Head of caudate nucleus (tissue), 42 donors: ENCODE measurements at regions not wholly inside any gene's neighbourhood (a gene's known extent, or its start where the extent isn't known, plus 50 kb on each side); places are given as distances from the start of the nearest gene placed in this dataset.
"Not testable (repeated sequence)": the region's sequence is repeated elsewhere in the genome, so short reads cannot be mapped to it uniquely, and the experiment has no call there.

ENCODE experiments used
- DNase-seq, 42 donors: peaks; one replicate each; pipeline versions ENCODE4 v3.0.0 to v3.0.0-alpha.2; 2020 to 2021; ENCODE audit warnings: mixed read lengths in 7 of 42
- intact Hi-C: fragments of 100-400 bp; cut with DNase I; formaldehyde crosslinking; loops from one replicate; pipeline ENCODE4 v1.15.0; 2022

DNA sequence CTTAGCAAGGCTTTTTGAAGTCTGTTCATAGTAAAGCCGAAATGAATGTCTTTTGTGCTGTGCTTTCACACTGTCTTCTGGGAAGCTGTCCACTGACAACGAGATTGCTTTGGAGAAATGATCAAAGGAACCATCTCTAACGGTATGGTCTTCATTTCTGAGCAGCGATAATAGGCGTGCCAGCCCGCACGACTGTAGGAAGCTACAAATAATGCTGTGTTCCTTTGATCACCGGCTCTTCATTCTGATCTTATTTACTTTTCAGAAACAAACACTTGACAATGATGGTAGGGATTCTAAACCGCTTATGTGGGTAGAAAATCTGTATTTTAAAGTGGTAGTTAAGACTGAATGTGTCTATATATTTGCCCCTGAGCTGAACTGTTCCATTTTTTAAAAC is 306.6 kb upstream of the EXOC2 start:
- DNase-seq, result no peak
- intact Hi-C loops, result no loop called here

DNA sequence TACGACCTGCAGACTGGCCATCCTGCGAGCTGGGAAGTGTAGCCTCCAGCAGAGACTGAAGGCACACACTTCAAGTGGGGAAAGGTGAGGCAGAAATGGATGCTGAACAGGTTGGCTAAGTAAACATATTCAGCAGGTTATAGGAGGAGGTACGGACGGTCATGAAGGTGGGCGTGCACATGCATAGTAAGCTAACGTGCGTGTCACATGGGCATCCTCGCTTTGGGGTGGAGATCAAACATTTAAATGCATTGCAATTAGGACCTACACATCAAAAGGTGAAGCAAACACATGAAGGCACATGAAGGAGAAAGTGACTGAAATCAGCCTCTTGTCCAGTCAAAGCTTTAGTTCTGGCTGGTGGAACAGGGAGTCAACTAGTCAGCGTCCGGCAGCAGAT is 305.6 kb upstream of the EXOC2 start:
- DNase-seq, result no peak
- intact Hi-C loops, result no loop called here

DNA sequence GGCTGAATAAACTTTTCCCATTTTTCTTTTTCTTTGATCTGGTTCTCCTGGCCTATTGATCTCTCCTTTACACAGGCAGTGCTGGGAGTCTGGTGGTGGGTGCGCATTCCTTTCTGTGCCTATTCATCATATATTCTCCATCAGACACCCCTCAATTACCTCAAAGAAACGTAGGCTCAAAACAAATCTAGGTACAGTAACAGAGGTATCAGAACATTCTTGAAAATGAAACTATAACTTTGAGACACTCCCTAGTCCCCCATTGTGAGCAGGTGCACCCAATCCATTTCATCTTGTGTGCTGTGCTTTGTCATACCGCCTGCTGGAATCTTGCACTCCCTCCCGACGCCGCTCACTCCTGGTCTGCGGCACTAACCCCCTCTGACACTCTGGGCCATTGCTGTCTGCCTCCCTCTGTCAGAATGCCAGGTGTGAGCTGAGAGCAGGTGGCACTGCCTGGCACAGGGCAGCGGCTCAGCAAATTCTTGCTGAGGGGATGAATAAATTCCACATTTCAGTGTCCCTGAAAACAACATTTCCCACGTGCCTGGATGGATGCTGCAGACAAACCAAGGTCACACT is 303.4 kb upstream of the EXOC2 start:
- intact Hi-C loops, result no loop called here
- DNase-seq, result no peak

DNA sequence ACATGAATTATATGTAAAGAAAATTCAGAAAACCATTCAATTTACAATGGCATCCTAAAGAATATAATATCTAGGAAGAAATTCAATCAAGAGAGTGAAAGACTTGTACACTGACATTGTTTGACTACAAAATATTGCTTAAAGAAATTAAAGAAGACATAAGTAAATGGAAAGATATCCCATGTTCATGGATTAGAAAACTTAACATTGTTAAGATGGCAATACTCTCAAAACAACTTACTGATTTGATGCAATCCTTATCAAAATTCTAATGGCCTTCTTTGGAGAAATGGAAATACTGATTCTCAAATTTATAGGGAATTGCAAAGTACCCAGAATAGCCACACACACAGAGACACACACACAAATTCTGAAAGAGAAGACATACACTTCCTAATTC is 298.3 kb upstream of the EXOC2 start:
- intact Hi-C loops, result no loop called here
- DNase-seq, result no peak

DNA sequence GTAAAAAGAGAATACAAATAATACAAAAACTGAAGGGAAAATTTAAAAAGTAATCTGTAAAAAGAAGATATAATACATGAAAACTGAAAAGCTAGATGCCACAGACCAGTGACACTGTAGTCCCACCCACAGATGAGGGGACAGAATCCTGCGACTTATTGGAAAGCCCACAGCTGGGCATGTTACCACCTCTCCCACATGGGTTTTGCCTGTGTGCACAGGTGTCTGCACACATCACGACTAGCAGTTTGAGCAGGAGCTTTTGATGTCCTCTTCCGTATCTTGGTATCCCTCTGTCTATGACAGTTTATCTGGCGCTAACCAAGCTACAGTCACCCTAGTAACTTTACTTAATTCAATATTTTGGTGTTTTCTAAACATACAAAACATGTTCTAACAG is 291.1 kb upstream of the EXOC2 start:
- intact Hi-C loops, result no loop called here
- DNase-seq, result no peak

DNA sequence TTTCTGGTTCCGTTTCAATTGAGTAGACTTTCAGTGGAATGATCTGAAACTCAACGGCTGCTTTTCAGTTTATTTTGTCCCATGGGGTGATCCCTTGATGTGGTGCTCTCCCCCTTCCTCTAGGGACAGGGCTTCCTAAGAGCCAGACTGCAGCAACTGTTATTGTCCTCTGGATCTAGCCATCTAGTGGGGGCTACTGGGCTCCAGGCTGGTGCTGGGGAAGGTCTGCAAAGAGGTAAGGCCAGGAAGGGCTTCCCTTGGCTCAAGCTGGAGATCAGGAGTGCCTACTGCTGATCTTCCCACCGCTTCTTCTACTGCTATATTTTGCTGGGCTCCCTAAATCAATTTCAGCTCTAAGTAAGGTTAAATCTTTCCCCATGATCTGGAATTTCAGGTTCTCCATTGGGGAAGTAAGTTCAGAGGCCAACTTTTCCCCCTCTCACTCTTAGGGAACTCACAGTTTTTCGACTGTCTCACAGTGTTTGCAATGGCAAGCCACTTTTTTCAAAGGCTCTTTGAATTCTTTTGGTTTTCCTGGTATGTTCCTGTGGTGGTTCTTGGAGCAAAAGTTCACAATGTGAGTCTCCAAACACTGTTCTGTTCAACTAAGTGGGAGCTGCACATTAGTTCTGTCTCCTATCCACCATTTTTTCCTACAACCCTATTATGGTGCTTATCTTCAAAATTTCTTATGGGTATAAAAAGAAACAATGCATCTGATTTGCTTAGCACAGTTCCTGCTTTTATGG is 286.2 kb upstream of the EXOC2 start:
- intact Hi-C loops, result no loop called here
- DNase-seq, result no peak

DNA sequence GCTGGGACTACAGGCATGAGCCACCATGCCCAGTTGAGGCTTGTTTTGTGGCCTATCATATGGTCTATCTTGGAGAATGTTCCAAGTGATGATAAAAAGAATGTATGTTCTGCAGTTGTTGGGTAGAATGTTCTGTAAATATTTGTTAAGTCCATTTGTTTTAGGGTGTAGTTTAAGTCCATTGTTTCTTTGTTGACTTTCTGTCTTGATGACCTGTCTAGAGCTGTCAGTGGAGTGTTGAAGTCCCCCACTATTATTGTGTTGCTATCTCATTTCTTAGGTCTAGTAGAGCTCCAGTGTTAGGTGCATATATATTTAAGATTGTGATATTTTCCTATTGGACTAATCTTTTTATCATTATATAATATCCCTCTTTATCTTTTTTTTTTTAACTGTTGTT is 284.3 kb upstream of the EXOC2 start:
- intact Hi-C loops, DNase-seq: not testable (repeated sequence)

DNA sequence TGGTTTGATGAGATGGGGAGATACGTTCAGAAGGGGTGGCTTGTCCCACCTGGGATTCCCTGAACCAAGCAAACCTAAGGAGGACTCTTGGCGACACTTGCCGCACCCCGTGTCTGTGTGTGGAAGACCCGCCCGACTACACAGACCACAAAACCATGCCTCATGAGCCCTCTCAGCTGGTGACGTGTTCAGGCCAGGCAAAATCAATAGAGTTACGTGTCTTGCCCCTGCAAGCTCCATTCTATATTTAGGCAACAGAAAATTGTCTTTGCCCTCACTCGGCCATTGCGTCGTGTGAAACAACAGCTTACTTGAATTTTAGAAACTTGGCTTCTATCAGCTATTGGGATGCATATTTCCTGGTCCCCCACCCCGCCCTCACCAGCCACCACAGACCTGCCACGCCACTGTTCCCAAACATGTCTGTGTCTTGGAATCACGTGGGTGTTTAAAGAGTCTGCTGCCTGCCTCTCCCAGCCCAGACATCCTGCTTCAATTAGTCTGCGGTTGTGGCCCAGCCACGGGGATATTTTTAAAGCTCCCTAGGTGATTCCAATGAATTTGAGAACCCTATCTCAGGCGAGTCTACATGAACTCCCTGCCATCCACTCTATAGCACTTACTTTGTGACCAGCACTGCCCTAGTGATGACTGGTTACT is 279.2 kb upstream of the EXOC2 start:
- intact Hi-C loops, result no loop called here
- DNase-seq, result no peak

DNA sequence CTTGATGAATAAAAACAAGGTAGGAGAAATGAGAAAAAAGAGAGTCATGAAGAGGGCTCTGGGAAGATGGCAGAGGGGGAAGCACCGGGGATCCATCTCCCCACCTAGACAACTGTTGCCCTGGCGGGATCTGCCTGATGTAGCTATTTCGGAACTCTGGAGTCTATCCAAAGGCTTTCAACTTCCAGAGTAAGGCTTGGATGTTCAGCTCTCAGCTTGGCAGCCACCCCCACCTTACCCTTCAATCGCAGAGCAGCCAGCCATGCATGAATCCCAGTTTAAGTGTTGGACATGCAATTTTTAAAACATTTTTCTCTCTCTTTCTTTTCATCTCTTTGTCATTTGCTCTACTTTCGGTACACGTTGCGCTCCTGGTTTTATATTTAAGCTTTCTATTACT is 275.9 kb upstream of the EXOC2 start:
- peak in 8 of 42 donors; percentile 3 to 28 (median 20) for DNase-seq
- intact Hi-C loops, result no loop called here

DNA sequence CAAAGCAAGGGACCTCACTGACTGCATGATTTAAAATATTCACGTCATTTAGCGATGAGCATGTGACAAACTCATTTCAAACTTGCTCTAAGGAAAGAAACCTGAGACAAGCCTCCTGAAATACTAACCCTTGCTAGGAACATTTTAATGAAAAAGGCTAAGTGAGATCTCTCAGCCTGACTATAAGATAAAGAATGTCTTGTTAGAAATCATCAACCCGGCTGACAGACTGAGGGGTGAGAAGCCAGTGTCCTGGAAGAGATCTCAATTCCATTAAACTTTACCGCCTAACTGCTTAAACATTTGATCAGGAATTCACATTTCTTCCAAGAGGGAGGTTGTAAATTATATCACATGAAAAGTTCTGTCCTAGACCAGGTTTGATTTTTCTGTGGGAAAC is 274.8 kb upstream of the EXOC2 start:
- DNase-seq, result no peak

DNA sequence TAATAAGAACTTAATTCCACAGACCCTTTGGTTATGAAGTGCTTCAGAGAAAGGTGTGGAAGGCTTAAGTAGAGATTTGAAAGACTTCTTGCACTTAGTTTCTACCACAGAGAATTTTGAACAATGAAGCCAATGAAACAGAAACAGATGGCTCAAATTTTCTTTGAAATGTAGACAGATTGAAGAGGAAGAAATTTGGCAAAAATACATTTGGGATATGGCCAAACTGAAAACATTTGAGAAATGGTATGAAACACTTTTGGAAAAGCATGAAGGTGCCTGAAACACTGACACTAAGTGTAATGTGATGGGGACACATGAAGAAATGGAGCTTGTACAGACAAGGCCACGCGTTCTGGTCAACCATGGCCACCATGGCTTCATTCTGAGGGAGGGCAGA is 272.4 kb upstream of the EXOC2 start:
- intact Hi-C loops, result no loop called here
- no peak for DNase-seq

More for the DNA sequence above, 274.8 kb upstream of the EXOC2 start:
- intact Hi-C loops, result no loop called here

DNA sequence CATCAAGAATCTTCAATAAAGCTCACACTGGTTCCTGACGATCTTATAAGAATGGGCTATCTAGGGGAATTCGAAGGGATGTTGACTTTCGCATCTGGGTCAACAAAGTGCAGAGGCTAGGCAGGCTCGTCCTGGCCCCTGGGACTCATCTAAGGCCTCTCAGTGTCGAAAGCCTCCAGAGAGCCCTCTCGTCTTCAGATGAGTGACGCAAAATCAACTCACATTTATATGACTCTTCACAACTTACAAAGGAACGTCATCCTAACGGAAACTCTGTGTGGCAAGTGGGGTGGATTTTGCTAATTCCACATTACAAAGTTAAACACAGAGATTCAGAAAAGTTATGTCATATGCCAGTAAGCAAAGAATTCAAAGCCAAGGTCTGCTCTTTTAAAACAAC is 270.5 kb upstream of the EXOC2 start:
- intact Hi-C loops, result no loop called here
- DNase-seq, result no peak

DNA sequence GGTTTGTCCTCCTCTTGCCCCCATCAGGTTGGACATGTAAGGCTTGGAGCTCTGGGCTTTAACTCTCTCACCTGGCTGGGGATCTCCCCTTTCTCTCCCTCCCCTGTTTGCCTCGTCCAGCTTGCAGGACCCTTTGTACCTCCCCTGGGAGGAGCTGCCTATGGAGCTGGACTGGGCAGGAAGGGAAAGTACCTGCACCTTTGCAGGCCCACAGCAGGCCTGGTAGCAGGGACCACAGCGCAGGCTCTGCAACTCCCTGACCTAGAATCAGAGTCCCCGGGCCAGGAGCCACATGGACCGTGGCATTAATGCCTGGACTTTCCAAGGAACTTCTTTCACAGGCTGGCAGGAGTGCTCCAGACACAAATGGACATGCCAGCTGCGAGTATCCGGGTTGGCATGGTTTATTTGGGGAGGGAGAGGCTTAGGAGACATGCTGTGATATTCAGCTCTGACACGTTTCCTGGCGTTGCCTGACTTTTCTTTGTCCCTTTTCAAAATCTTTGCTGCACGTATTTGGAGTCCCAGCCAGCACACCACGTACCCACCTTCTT is 268.5 kb upstream of the EXOC2 start:
- intact Hi-C loops, result no loop called here
- peak in 3 of 42 donors; percentile 11 to 16 (median 15) for DNase-seq

DNA sequence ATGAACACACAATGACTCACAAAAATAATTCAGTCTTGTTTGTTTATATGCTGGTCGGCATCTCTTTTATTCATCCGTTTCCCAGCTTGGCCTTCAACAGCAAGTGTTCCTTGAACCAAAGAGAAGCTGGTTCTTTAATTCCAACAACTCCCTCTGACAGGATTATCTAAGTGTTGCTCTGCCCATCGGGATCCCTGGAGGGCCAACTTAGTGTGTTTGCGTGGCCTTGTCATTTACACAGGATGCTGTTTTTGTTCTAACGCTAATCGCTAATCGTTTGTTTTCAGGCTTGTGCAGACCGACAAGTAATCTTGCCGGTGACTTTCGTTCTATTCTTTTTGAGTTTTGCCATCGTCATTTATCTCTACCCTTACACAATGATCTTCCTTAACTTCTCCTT is 267.4 kb upstream of the EXOC2 start:
- no peak for DNase-seq
- intact Hi-C loops, result no loop called here

DNA sequence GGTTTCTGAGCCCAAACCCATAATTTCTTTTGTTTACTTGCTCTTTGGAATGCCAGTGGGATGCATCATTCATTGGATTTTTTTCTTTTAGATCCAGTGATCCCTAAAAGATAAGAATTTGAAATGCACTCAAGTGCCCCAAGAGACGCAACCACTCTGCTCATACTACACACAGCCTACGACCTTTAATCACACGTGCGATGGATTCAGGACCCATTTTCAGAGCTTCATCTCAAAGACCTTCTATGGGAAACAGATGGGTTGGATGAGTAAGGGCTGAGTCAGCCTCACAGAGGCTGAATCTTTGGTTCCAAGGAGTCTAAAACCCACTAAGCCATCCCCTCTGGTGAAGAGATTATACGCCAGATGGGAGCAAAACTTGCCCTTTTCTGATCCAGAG is 265.5 kb upstream of the EXOC2 start:
- DNase-seq, result no peak
- intact Hi-C loops, result no loop called here

DNA sequence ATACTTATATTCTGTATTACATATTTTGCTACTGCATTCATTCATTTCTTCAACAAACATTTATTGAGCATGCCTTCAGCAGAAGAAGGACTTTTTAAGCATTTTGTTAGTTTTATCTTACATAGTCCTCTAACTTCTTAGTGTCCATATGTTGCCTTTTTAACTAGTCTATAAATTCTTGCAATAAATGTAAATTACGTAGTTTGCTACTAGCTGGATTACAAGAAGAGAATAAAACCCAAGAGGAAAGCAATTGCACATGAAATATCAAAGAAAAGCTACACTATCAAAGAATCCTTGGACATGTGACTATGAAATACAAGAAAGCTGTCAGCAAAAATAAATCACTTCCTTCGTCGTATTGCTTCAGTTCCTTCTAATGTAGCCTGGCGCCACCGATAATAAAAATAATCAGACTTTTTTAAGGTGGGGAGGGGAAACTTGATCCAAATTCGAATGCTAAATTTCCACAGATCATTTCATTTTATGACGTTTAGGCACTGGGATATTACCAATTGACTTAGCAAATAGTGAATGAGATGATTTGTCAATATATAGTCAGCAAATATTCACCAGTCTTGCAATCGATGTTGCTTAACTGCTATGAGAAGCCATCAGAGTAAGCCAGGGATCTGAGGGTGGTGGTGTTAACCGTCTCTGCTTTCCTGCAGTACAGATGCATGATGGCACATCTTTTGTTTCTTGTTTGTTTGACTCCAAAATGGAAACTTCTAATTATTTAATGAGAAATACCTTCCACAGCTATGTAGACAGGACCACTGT is 258.7 kb upstream of the EXOC2 start:
- no peak for DNase-seq

DNA sequence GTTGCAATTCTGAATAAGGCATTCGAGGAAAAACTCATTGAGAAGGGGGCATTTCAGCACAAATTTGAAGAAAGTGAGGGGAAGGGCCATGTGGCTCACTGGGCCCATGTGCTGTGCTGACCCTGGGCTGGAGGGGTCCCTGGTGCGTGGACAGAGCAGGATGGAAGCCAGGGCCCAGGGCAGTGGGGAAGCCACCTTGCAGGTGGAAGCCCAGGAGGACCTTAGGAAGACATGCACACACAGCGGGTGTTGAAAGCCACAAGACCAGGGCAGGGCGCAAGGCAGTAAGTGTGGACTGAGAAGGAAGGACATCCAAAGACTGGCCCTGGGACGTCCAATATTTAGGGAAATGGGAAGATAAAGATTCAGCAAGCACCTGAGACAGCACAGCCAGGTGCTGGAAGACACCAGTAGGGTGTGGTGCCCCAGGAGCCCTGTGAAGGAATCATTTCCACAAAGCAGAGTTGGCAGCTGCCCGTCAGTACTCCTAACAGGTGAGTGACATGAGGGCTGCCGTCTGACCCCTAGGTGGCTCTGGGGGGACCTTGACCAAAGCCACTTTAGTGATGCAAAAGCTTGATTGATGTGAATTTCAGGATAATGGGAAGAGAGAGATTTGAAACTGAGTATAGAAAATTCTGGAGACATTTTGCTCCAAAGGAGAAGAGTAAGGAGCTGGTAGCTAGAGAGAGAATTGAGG is 254.4 kb upstream of the EXOC2 start:
- intact Hi-C loops, result no loop called here
- DNase-seq, result no peak

More for the DNA sequence above, 258.7 kb upstream of the EXOC2 start:
- intact Hi-C loops, result no loop called here

DNA sequence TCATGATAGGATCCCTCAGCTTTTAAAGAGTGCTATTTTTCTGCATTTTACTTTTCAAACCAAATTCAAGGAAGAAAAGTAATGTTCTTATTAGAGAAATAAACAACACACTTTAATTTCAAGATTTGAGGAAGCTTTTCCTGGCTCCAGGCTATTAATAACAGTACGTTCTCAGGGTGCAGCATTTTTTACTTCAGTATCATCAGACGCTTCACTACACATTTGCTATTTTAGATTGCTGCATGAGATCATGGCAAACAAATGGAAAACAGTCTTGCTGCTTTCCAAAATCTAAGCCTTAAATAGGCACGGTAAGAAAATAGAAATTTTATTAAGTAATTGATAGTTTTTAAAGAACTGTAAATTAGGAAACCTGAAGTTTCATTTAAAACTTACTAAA is 253.6 kb upstream of the EXOC2 start:
- intact Hi-C loops, result no loop called here

More for the DNA sequence above, 253.6 kb upstream of the EXOC2 start:
- no peak for DNase-seq
